Neural progenitor cell (in vitro differentiated cells): ENCODE measurements at regions not wholly inside any gene's neighbourhood (a gene's known extent, or its start where the extent isn't known, plus 50 kb on each side); places are given as distances from the start of the nearest gene placed in this dataset.

ENCODE experiments used
- CTCF ChIP-seq: fragments of 200-600 bp; sonication (generic); IDR thresholded peaks from 2 replicates; pipeline ENCODE4 v1.5.1; 2017; ENCODE audit warnings: antibody characterized with exemption, mild to moderate bottlenecking
- EZH2 ChIP-seq: fragments of 200-600 bp; sonication (generic); IDR thresholded peaks from 2 replicates; pipeline ENCODE4 v1.6.1; 2017; ENCODE audit warnings: antibody characterized with exemption, mild to moderate bottlenecking, moderate library complexity
- EZH2phosphoT487 ChIP-seq: fragments of 200-600 bp; sonication (generic); IDR thresholded peaks from 2 replicates; pipeline ENCODE4 v1.6.1; 2017; ENCODE audit warnings: antibody characterized with exemption

GRCh38 chr4:41324861-41325260 lies 68.1 kb downstream of the UCHL1 start:
- TF ChIP-seq CTCF (no peak), EZH2 (no peak), EZH2phosphoT487 (no peak)
